Gastroesophageal sphincter (tissue), 4 donors: ENCODE measurements at regions not wholly inside any gene's neighbourhood (a gene's known extent, or its start where the extent isn't known, plus 50 kb on each side); places are given as distances from the start of the nearest gene placed in this dataset.

Source experiments
- ATAC-seq: fragments of 150-250 bp; one replicate; pipeline ENCODE4 v1.9.1; 2016; ENCODE audit warnings: mild to moderate bottlenecking, moderate library complexity
- H3K27ac ChIP-seq, 4 donors: fragments of 200-600 bp; sonication (generic) in 3 of 4; 1 replicate in 3 of 4; 2 replicates in 1 of 4; pipeline ENCODE4 v1.5.1; 2016 to 2019
- H3K27me3 ChIP-seq: fragments of 200-600 bp; sonication (generic); one replicate; pipeline ENCODE4 v1.5.1; 2019
- H3K36me3 ChIP-seq, 2 donors: fragments of 200-600 bp; sonication (generic); one replicate each; pipeline ENCODE4 v1.5.1; 2019; ENCODE audit warnings: control low read depth in 1 of 2
- H3K4me1 ChIP-seq, 3 donors: fragments of 200-600 bp; sonication (generic); 1 replicate in 2 of 3; 2 replicates in 1 of 3; pipeline ENCODE4 v1.5.1; 2016 to 2019; ENCODE audit warnings: control low read depth in 2 of 3
- H3K4me3 ChIP-seq, 2 donors: fragments of 200-600 bp; sonication (generic); one replicate each; pipeline ENCODE4 v1.5.1; 2019; ENCODE audit warnings: mild to moderate bottlenecking in 1 of 2, moderate library complexity in 1 of 2
- H3K9me3 ChIP-seq, 3 donors: fragments of 200-600 bp; sonication (generic); one replicate each; pipeline ENCODE4 v1.5.1; 2017 to 2019; ENCODE audit warnings: control low read depth in 2 of 3
- CTCF ChIP-seq, 4 experiments: fragments of 200-600 bp in 2 of 4; fragments of 450-650 bp in 2 of 4; sonication (generic) in 1 of 4; IDR thresholded peaks; one replicate each; pipeline ENCODE4 v1.5.1; 2017 to 2019; ENCODE audit warnings: antibody characterized with exemption in 4 of 4, mild to moderate bottlenecking in 2 of 4, moderate library complexity in 2 of 4
- EP300 ChIP-seq: sonication (generic); formaldehyde crosslinking; IDR thresholded peaks from one replicate; pipeline ENCODE4 v1.6.1; 2017; ENCODE audit warnings: antibody characterized with exemption, mild to moderate bottlenecking
- POLR2A ChIP-seq, 2 donors: fragments of 450-650 bp; IDR thresholded peaks; one replicate each; pipeline ENCODE4 v1.6.1; 2017; ENCODE audit warnings: antibody characterized with exemption in 2 of 2, mild to moderate bottlenecking in 2 of 2, moderate library complexity in 1 of 2
- POLR2AphosphoS5 ChIP-seq: sonication (generic); formaldehyde crosslinking; IDR thresholded peaks from one replicate; pipeline ENCODE4 v1.6.1; 2017; ENCODE audit warnings: antibody characterized with exemption
- WGBS, 2 donors: methylation state at CpG; one replicate each; pipeline ENCODE4 v1.1.5; 2018; ENCODE audit warnings: low coverage in 1 of 2; 5-methylcytosine and 5-hydroxymethylcytosine counted together

- WGBS, 2 donors, result 79 to 100% methylated on average over 1 to 2 of the region's 2 CpGs
- H3K27ac ChIP-seq, result no peak overlapping the region
- H3K27me3 ChIP-seq, result no peaks in the 10 kb centered on the region
- H3K36me3 ChIP-seq, result no peaks in the 10 kb centered on the region
- no peaks in the 10 kb centered on the region for H3K4me1 ChIP-seq
- ATAC-seq, result no peak
- no peaks in the 10 kb centered on the region for H3K9me3 ChIP-seq
- no peak overlapping the region for H3K4me3 ChIP-seq
- TF ChIP-seq EP300, result no peak
- no peak for TF ChIP-seq POLR2A (IDR thresholded peaks at IDR 0.05)
- no peak for TF ChIP-seq POLR2AphosphoS5
- no peak for TF ChIP-seq CTCF (IDR thresholded peaks at IDR 0.05)
Measured at GRCh38 chr15:61697796-61698195, 362.5 kb downstream of the VPS13C start.

DNA sequence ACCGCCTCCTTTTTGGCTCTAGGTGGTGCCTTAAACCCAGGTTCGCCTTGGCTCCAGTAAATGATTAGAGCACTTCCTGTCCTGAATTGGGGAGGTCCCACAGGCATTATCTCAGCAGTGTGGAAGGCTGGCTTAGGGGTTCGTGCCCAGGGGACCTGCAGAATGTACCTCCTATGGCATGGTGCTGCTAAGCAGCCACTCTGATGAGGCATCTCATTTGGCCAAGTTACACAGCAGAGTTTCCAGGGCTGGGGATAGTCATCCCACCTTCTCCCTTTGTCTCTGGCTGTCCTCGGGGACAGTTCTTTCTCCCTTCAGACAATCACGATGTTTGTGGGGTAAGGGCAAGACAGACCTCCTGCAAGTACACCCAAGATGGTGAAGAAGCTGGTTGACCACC is 371.2 kb downstream of the VPS13C start:
- no peak overlapping the region for H3K27ac ChIP-seq
- TF ChIP-seq POLR2AphosphoS5 (no peak), CTCF (IDR thresholded peaks at IDR 0.05) (no peak)
- H3K4me3 ChIP-seq, result no peak overlapping the region
- WGBS, 2 donors, result 100% methylated on average over 1 of the region's 5 CpGs; no CpG with 5 or more reads in 1 of the 2 donors
- no peaks in the 10 kb centered on the region for H3K27me3 ChIP-seq
- no peaks in the 10 kb centered on the region for H3K9me3 ChIP-seq
- H3K4me1 ChIP-seq, result no peaks in the 10 kb centered on the region
- no peak for ATAC-seq
- no peaks in the 10 kb centered on the region for H3K36me3 ChIP-seq

DNA sequence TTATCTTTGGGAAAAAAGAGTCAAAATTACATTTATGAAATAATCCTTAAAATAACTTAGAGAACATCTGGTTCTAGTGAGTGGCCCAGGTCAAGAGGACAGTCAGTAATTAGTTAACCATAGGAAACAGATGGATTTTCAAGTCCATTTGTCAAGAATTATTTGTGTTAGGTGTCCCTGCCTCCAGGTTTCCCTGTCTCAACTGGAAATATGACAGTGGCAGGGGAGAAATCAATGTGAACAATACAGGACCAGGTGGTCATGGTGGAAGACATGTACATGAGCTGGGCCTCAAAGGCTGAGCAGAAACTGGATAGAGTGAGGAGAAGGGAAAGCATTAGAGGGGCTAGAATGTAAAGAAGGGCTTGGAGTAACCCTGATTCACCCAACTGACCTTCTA is 372.6 kb downstream of the VPS13C start:
- Histone ChIP-seq H3K36me3 (no peaks in the 10 kb centered on the region), H3K9me3 (no peaks in the 10 kb centered on the region), H3K27me3 (no peaks in the 10 kb centered on the region), H3K27ac (no peak overlapping the region), H3K4me1 (no peaks in the 10 kb centered on the region), H3K4me3 (no peak overlapping the region)
- no peak for TF ChIP-seq EP300
- no peak for TF ChIP-seq POLR2A (IDR thresholded peaks at IDR 0.05)
- no peak for TF ChIP-seq CTCF (IDR thresholded peaks at IDR 0.05)
- TF ChIP-seq POLR2AphosphoS5, result no peak
- no peak for ATAC-seq

DNA sequence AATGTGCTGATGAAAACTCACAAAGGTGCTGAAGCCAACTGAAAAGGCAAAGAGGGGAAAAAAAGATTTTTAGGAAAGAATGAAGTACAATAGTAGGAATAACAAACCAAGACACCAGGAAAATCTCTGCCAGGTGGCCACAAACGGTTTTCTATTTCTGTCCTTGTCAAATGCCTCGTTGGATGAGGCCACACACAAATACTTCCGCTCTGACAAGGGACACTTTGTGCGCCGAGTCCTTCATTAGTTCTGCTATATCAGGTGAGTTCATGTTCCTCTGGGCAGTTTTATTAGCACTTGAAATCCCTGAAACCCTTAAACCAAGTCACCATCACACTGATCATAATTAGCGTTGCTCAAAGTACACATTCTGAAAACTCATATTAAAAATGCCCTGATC is 373.1 kb downstream of the VPS13C start:
- Histone ChIP-seq H3K4me3 (no peak overlapping the region), H3K9me3 (no peaks in the 10 kb centered on the region), H3K4me1 (no peaks in the 10 kb centered on the region), H3K27me3 (no peaks in the 10 kb centered on the region), H3K27ac (no peak overlapping the region), H3K36me3 (no peaks in the 10 kb centered on the region)
- TF ChIP-seq POLR2A (IDR thresholded peaks at IDR 0.05) (no peak), POLR2AphosphoS5 (no peak), EP300 (no peak), CTCF (IDR thresholded peaks at IDR 0.05) (no peak)
- 50% methylated on average over 6 of the region's 6 CpGs for WGBS, 2 donors
- ATAC-seq, result no peak

DNA sequence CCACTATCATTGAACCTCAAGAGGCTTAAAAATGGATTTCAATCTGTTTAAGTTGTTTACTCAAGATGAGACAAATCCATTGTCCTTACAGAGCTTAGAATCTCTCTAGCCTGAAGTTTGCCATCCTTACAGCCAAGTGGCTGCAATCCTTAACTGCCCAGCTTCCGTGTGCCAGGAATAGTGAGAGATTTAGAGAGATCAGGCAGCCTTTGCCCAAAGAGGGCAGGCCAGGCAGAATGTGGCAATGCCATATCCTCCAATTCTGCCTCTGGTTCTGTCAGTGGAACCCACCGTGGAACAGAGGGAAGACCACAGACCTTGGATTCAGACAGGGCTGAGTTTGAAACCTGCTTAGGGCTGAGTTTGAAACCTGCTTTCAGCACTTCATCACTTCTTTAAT is 374.3 kb downstream of the VPS13C start:
- 86 to 100% methylated on average over 1 of the region's 2 CpGs for WGBS, 2 donors
- no peak for ATAC-seq
- Histone ChIP-seq H3K9me3 (no peaks in the 10 kb centered on the region), H3K27me3 (no peaks in the 10 kb centered on the region), H3K36me3 (no peaks in the 10 kb centered on the region), H3K4me3 (no peak overlapping the region), H3K4me1 (no peaks in the 10 kb centered on the region), H3K27ac (no peak overlapping the region)
- TF ChIP-seq CTCF (IDR thresholded peaks at IDR 0.05), result no peak
- TF ChIP-seq POLR2AphosphoS5, result no peak
- TF ChIP-seq POLR2A (IDR thresholded peaks at IDR 0.05), result no peak
- TF ChIP-seq EP300, result no peak
